SW 1271 (cell line): ENCODE measurements at regions not wholly inside any gene's neighbourhood (a gene's known extent, or its start where the extent isn't known, plus 50 kb on each side); places are given as distances from the start of the nearest gene placed in this dataset.
"Not testable (repeated sequence)": the region's sequence is repeated elsewhere in the genome, so short reads cannot be mapped to it uniquely, and the experiment has no call there.

Source experiments
- DNase-seq, 2 experiments: peaks; one replicate each; lab custom pipeline; 2025; lab: John Stamatoyannopoulos, UW

DNA sequence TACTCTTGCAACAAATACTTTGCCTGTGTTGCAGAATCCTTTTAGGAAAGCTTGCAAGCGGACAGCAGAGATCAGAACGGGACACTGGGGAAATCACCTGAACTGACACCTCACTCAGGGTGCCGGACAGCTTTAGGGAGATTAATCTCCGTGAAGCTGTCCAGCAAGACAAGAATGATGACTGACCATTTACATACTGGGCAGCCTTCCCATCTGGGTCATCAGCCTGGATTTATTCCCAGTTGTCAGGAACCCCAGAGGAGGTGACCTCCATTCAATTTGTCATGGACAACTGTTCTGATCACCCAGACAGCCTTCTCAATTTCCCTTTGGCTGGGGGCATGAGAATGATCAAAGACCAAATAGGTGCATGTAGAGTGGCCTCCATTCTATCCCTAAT lies 93.0 kb upstream of the EGFL6 start:
- DNase-seq, result no peak

DNA sequence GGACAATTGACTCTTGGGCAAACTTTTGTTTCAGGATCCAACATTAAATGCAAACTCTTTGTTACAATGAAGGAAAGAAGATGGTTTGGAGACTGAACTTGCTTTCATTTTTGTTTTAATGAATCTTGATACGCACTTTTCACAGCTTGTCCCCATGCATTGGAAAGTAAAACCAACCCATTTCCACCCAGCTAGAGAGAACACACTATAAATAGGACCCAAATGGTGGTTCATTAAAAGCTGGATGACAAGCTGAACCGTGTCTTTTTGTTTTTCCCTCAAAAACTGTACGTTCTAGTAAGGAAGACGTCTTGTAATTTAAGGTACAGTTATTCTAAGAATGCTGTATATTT lies 95.3 kb upstream of the EGFL6 start:
- no peak for DNase-seq

DNA sequence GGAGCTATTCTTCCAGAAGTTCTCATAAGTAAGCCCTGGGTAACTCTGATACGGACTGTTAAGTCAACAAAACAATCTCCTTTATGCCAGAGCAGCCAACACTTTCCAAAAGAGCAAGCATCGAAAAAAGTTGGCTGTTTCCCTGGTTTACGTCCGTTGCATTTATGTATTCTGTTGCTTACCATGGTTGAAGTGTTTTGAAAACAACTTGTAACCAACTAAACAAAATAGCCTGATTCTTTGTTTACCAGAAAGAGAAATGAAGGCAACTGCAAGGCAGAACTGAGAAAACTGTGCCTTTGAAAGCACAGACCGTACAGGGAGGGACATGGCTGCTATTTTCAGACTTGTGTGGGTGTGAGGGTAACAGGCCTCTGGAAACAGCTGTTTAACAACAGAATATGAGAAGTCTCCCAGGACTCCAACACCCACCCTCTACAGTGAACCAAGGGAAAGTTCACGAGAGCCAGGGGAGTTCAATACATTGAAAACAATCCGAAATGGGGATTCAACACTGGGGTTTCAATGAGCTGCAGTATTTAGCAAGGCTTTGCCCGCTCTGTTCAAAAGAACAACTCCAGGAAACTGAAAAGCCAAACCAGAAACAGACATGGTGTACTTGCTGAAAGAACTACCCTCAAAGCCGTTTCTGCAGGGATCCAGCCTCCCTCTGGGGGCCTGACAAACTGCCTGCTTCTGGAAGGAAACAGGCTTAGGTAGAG lies 95.8 kb upstream of the EGFL6 start:
- DNase-seq, result no peak

DNA sequence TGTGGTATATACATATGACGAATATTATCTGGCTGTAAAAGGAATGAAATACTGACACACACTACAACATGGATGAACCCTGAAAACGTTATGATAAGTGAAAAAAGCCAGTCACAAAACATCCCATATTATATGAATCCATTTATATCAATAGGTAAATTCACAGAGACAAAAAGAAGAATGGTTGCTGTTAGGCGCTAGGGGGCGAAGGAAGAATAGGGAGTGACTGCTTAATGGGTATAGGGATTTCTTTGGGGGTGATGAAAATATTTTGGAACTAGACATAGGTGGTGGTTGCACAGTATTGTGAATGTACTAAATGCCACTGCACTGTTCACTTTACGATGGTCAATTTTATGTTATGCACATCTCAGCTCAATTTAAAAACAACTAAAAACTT lies 96.4 kb upstream of the EGFL6 start:
- DNase-seq, result no peak

DNA sequence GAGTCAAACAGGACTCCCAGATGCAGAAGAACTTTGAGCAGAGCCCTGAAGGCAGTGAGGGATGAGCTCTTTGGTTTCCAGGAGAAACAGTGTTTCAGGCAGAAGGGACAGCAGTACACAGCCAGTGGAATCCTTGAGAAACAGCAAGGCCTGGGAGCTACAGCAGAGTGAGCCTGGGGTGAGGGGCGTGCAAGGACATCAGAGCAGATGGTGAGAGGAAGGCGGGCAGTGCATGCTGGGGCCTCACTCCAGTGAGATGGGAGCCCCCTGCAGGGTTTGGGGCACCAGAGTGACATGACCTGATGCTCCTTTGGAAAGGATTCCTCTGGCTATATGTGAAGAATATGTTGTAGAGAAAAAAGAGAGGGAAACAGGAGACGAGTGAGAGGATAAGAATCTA lies 98.1 kb upstream of the EGFL6 start:
- no peak for DNase-seq

DNA sequence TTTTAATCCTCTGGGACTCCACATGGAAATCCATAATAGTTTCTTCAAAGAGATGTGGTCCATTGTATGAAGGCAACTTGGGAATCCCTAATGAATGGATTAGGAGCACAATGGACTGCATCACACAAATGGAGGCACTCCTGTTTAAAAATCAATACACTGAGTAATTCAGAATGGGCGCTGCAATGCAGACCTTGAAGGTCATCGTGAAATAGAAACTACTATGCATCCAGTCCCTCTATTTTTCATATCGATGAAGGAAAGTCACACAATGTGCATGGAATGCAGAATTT lies 98.8 kb upstream of the EGFL6 start:
- DNase-seq, result no peak

DNA sequence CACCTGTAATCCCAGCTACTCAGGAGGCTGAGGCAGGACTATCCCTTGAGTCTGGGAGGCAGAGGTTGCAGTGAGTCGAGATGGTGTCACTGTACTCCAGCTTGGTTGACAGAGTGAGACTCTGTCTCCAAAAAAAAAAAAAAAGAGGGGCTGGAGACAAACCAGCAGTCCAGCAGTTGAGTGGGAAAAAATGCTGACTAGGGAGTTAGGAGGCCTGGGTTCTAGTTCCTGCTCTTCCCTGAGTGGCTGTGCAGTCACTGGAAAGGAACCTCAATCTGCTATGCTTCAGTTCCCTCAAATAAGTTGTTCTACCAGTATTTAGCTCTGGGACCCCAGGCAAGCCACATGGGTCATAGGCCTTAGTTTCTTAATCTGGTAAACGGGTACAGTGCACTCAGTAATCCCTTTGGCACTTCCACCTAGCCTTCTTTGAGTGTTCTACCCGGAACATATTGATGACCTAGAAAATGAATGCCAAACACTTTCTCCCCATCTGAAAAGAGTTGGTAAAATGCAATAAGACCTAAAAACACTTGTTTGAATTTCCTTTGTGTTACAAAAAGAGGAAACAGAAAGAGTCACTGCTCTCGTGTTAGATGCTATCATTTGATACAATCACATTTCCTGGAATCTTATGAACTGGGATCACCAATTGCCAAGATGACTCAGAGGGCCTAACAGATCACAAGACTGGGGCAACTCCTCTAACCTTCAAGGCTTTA lies 99.3 kb upstream of the EGFL6 start:
- DNase-seq, result no peak

DNA sequence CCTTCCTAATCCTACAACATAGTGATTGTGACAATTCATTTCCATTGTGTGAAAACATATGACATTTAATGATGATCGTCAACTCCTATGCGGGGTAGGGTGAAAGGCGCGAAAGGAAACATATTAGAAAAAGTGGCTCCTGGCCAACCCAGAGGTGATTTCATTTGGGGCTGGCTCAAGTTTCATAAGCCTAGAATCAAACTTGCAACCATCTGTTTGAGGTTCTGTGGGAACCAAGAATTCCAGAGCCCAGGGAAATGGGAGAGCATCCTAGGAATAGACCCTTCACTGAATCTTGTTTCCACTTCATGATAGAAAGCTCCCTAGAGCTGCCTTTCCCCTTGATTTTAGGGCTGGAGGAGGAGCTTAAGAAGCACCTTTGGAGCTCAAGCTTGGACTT lies 101.3 kb upstream of the EGFL6 start:
- DNase-seq, result no peak

DNA sequence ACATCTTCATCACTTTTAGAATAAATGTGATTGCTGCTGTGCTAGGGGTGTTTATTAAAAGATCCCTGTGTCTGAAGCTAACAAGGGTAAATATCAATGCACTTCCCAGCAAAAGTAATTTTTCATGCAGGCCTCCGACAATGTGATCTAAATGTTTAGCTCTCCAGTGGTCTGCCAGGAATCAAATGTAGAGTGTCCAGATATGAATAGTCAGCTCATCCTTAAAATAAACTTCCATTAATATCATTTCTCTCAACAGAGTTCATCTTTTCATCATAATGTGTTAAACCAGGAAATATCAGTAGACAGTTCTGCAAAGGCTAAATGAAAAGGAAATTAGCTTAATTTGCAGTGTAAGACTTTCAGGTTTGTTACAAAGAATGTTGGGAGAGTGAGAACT lies 102.2 kb upstream of the EGFL6 start:
- DNase-seq, result no peak

DNA sequence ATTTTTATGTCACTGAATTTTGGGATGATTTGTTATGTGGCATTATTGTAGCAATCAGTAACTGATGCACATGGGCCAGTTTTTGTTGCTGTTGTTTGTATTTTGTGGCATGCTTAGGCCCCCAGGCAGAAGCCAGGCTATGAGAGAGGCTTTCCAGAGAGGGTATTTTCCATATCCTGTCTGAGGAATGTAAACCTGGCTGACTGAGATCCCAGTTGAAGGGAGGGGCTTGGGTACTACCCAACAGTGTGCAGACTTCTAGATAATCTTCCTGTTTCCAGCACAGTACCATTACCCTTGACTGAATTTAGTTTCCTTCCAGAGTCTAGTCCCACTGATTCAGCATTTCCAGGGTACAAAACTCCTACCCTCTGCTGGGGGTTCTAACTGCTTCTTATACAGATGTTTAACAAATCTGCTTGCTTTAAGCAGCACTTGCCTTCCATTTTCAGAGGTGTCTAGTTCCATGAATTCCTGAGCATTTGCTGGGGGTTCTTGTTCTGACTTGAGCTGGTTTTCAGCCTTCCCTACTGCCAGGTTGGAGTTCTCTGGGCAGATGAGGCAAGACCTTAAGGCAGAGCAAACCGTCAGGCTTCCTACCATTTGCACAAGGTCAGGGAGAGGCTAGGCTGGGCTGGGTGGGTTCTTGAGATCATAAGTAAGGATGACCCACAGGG lies 104.7 kb upstream of the EGFL6 start:
- no peak for DNase-seq

DNA sequence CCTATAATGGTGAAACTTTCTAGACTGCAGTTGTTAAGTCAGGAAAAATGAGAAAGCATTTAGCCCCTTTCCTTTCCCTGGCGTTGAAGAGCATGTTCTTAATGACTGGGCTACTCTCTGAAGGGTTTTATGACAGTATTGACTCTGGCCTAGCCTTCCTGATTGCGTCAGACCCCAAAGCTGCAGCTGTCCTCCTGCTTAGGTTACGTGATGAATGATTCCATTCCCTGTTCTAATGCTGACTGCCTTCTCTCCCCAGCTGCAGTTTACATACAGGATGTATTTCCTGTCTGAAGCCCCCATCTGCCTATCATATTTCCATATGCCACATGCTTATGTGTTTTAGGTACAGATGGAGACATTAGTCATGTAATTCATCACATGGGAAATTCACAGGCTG lies 105.8 kb upstream of the EGFL6 start:
- no peak for DNase-seq

DNA sequence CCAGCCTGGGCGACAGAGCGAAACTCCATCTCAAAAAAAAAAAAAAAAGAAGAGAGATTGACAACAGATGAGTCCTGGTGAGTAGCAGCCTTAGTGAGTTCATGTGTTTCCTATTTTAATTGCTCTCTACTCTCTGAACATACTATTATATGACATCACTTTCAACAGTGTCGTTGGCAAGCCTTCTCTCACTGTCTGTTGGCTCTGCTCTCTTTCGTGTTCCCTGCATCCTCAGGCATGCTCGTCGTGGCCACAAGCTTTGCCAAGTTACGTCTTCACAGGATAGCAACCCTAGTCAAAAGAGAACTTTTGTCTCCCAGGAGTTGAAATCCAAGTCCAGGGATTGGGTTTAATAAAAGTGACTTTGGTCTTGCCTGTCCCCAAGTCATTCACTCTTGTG lies 117.1 kb upstream of the EGFL6 start:
- no peak for DNase-seq

DNA sequence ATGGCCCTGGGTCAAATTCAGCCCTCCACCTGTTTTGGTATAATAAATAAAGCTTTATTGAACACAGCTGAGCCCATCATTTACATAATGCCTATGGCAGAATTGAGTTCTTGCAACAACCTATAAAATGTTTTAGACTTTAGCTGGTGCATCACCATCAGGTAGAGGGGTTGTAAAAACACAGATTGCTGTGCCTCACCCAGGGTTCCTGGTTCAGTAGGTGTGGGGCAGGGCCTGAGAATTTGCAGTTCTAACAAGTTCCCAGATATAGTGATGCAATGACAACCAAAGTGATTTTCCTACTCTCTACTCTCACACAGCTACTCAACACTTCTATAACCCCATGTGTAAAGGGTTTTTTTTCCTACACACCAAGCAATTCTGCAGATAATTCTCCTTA lies 120.0 kb upstream of the EGFL6 start:
- no peak for DNase-seq

DNA sequence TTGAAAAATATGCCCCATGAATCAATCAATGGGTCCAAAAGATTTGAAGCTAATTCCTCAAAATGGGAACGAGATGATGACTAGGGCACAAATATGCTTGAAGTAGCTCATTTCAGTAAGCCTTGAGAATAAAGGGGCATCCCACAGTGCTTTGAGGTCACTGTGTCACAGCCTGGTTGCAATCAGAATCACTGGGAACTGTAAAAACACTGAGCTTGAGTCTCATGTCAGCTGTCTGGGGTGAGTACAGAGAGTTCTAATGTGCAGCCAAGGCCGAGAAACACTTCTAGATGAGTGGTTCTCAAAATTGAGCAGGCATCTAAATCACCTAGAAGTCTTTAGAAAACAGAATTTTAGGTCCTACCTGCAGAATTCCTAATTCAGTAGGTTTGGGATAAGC lies 120.5 kb upstream of the EGFL6 start:
- no peak for DNase-seq

DNA sequence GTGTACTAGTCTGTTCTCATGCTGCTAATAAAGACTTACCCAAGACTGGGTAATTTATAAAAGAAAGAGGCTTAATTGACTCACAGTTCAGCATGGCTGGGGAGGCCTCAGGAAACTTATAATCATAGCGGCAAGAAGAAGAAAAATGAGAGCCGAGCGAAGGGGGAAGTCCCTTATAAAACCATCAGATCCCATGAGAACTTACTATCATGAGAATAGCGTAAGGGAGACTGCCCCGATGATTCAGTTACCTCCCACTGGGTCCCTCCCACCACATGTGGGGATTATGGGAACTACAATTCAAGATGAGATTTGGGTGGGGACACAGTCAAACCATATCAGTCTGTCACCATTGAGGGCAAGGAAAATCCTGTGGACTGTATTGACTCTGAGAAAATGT lies 121.8 kb upstream of the ATXN3L start:
- not testable (repeated sequence) for DNase-seq

DNA sequence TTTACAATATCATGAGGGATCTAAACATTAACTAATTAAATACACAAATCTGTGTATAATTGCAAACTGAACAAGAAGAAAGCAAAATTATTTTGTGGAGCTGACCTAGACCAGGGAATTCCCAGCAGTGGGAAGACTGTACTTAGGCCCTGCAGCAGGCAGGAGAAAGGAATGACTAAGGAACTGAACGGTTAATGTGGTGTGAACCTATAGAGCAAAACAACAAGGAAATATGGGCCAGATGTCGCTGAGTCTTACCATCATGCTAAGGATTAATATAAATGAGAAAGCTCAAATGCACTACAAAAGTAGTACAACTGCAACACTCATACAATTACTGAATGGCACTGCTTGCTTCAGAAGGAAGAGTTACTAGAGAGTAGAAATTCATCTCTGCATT lies 120.3 kb upstream of the ATXN3L start:
- DNase-seq, result no peak

DNA sequence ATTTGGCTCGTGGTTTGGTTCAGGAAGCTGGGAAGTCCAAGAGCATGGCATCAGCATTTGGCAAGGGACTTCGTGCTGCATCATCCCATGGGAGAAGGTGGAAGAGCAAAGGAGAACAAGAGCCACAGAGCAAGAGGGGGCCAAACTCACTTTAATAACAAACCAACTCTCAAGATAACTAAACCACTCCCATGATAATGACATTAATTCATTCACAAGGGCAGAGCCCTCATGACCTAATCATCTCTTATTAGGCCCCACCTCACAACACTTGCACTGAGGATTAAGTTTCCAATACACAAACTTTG lies 113.4 kb upstream of the ATXN3L start:
- no peak for DNase-seq

DNA sequence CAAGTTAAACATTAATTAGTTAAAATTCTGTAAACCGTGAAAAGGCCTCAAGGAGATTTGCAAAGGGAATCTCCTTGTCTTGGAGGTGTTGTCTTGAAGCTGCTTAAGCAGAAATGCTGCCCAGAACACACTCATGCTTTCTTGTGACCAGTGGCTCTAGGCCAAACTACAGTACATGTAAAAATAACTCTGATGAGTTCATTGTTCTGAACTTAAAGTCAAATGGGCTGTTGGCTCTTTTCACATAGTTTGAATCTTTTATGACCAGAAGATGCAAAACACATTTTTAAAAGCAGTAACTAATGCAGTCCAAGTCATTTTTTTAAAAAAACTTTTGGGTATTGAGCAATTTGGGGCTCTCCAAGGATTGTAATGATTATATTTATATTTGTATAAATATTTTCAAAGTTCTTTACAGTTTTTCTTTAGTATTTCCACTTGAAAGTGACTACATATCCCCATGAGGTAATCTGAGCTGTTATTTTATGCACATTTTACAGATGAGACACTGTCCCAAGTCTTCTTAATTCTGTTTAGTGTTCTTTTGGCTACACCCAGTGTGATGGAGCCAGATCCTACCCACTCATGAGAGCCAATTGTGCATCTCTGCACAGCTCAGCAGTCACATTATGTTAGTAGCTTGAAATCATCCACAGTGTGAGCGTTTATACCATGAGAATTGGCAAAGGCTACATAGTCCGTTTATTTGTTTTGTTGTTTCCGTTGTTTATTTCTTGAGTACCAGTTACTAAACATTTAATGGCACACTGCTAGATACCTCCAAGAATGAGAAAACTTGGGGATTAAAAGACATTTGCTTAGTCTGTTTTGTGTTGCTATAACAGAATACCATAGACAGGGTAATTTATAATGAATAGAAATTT lies 112.8 kb upstream of the ATXN3L start:
- DNase-seq, result no peak

DNA sequence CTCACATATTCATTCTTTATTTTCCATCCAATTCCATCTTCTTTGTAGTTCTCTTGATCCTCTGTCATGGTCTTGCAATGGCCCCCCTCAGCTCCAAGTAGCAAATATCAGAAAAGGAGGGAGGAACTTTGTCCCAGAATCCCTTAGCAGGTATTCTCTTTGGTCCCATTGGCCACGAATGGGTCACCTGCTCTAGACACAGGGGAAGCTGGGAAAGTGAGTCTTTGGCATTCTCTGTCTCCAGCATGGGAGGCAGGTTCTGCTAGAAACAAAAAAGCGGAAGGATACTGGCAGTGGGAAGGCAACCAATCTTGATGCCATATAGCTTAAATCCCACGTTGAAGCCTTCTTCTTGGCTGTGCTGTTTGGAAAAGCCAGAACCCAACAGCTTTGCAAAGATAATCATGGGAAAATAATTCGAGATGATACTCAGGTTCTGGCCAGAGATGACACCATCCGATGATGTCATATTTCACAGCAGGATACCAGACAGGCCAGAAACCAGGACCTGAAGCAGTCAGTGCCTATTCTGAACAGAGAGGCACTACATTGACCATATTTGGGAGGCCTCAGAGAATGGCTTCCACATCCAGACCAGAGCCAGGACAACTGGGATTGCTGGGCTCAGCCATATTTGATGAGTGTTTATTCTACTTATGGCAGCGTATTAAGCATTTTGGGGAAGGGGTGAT lies 110.4 kb upstream of the ATXN3L start:
- no peak for DNase-seq

DNA sequence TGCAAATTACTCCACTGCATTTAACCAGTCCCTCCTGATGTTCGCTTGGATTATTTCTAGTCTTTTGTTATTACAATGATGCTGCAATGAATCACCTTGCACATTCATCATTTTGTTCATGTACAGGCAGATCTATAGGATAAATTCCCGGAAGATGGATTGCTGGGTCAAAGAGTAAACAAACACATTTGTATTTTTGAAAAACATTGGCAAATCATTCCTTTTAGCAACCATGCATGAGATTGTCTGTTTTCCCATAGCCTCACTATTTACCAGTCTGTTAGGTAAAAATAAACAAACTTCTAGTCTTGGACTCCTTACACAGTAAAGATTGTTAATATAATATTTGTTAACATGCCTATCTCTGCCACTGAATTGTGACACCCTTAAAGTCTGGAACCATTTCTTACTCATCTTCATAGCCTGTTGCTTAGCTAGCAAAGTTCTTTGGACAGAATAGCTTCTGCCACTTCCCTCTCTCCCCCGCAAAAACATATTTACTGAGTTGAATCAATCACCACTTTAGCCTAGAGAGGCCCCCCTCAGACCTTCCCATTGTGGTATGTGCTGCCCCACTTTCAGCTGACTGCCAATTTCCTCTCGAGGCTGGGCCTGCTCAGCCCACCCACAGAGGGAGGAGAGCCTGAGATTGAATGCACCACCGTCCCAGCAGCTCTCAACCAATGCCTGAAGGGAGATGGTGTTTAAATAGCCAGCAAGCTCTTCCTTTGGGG lies 108.4 kb upstream of the ATXN3L start:
- DNase-seq, result peak in 1 of 2 experiments; percentile 1

DNA sequence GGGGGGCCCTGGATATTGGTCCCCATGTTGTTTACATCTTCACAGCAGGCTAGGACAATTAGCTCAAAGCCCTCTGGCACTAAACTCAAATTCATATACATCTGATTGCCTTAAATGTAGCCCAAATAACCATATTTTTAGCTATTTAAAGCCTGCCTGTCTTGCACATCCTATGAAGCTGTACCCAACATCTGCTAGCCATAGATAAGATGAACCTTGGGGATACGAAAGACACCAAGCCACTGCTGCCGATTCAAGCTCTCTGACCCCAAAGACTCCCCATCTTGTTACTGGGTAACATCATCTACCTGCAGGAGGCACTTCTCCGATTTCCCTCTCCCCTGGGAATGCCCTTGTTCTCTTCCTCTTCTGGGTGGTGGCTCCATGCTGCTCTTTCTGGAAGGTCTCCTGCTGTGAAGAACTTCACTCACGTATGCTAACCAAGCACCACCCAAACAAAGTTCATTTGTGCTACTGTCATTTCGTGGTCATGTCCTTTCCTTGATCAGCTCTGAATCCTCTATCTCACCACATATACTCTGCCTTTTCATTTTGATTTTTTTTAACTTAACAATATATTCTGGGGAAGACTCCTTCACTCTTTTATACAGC lies 107.7 kb upstream of the ATXN3L start:
- no peak for DNase-seq
